WTC11 (cell line): ENCODE measurements at regions not wholly inside any gene's neighbourhood (a gene's known extent, or its start where the extent isn't known, plus 50 kb on each side); places are given as distances from the start of the nearest gene placed in this dataset.

Experiments
- ATAC-seq: fragments of 200-7000 bp; cut with Tn5 transposase; 2 replicates; pipeline ENCODE4 v1.10.0; 2021; ENCODE audit warnings: mild to moderate bottlenecking, moderate library complexity
- CTCF ChIA-PET: fragments of 300-600 bp; sonication (Branson Sonifier 250); formaldehyde crosslinking; loops from one replicate; lab custom pipeline; 2021; ENCODE audit warnings: antibody characterized with exemption; lab: Charles Lee
- POLR2A ChIA-PET: fragments of 350-600 bp; sonication (Branson Sonifier 250); formaldehyde crosslinking; loops from one replicate; lab custom pipeline; 2021; ENCODE audit warnings: antibody characterized with exemption; lab: Charles Lee
- DNase-seq: peaks from one replicate; pipeline ENCODE4 v3.0.0; 2021; ENCODE audit warnings: low spot score
- H3K27ac Mint-ChIP-seq: 2 replicates; pipeline ENCODE4 v1.8.0; 2021; ENCODE audit warnings: mixed read lengths
- H3K27me3 Mint-ChIP-seq: 2 replicates; pipeline ENCODE4 v1.8.0; 2021; ENCODE audit warnings: low read depth, mild to moderate bottlenecking, moderate library complexity, mixed read lengths
- H3K36me3 Mint-ChIP-seq: 2 replicates; pipeline ENCODE4 v1.8.0; 2021; ENCODE audit warnings: mixed read lengths
- H3K4me1 Mint-ChIP-seq: 2 replicates; pipeline ENCODE4 v1.8.0; 2022; ENCODE audit warnings: mixed read lengths
- H3K4me3 Mint-ChIP-seq: 2 replicates; pipeline ENCODE4 v1.8.0; 2021; ENCODE audit warnings: mild to moderate bottlenecking, moderate library complexity, mixed read lengths
- H3K9me3 Mint-ChIP-seq: 2 replicates; pipeline ENCODE4 v1.8.0; 2021; ENCODE audit warnings: mixed read lengths
- AFF4 ChIP-seq: sonication (generic); formaldehyde crosslinking; IDR thresholded peaks from 2 replicates; pipeline ENCODE4 v1.8.1; 2023; ENCODE audit warnings: mild to moderate bottlenecking, missing genetic modification reagents, borderline replicate concordance
- ARID4B ChIP-seq: sonication (generic); formaldehyde crosslinking; IDR thresholded peaks from 2 replicates; pipeline ENCODE4 v1.8.0; 2023; ENCODE audit warnings: missing genetic modification reagents, mild to moderate bottlenecking, borderline replicate concordance
- ATF1 ChIP-seq: sonication (generic); formaldehyde crosslinking; IDR thresholded peaks from 2 replicates; pipeline ENCODE4 v1.8.1; 2023; ENCODE audit warnings: mild to moderate bottlenecking, moderate library complexity, missing genetic modification reagents
- E2F4 ChIP-seq: sonication (generic); formaldehyde crosslinking; IDR thresholded peaks from 2 replicates; pipeline ENCODE4 v1.8.1; 2022; ENCODE audit warnings: low read depth, mild to moderate bottlenecking, moderate library complexity, missing genetic modification reagents, borderline replicate concordance
- ESRRA ChIP-seq: sonication (generic); formaldehyde crosslinking; IDR thresholded peaks from 2 replicates; pipeline ENCODE4 v1.8.1; 2022; ENCODE audit warnings: mild to moderate bottlenecking, missing genetic modification reagents, borderline replicate concordance
- IRF1 ChIP-seq: sonication (generic); formaldehyde crosslinking; IDR thresholded peaks from 2 replicates; pipeline ENCODE4 v1.8.0; 2023; ENCODE audit warnings: missing genetic modification reagents
- KAT7 ChIP-seq: sonication (generic); formaldehyde crosslinking; IDR thresholded peaks from 2 replicates; pipeline ENCODE4 v1.8.1; 2023; ENCODE audit warnings: missing genetic modification reagents, mild to moderate bottlenecking, borderline replicate concordance
- MLX ChIP-seq: sonication (generic); formaldehyde crosslinking; IDR thresholded peaks from 2 replicates; pipeline ENCODE4 v1.8.1; 2023; ENCODE audit warnings: mild to moderate bottlenecking, missing genetic modification reagents, moderate library complexity
- PRDM15 ChIP-seq: sonication (generic); formaldehyde crosslinking; IDR thresholded peaks from 2 replicates; pipeline ENCODE4 v1.8.0; 2022; ENCODE audit warnings: missing genetic modification reagents
- PREB ChIP-seq: sonication (generic); formaldehyde crosslinking; IDR thresholded peaks from 2 replicates; pipeline ENCODE4 v1.8.1; 2022; ENCODE audit warnings: mild to moderate bottlenecking, missing genetic modification reagents, moderate library complexity, borderline replicate concordance
- ZNF232 ChIP-seq: sonication (generic); formaldehyde crosslinking; IDR thresholded peaks from 2 replicates; pipeline ENCODE4 v1.8.0; 2022; ENCODE audit warnings: mild to moderate bottlenecking, missing genetic modification reagents
- ZNF671 ChIP-seq: fragments of 250-450 bp; sonication (Bioruptor Pico); IDR thresholded peaks from 2 replicates; pipeline ENCODE4 v1.8.0; 2021; ENCODE audit warnings: mild to moderate bottlenecking
- ZSCAN18 ChIP-seq: fragments of 250-450 bp; sonication (Bioruptor Pico); IDR thresholded peaks from 2 replicates; pipeline ENCODE4 v2.1.2; 2022; ENCODE audit warnings: mild to moderate bottlenecking, moderate library complexity

- ATAC-seq = no peak
- H3K36me3 Mint-ChIP-seq = no peaks in the 10 kb centered on the region
- no peak overlapping the region for H3K4me3 Mint-ChIP-seq
- CTCF ChIA-PET = no interaction called here
- DNase-seq = no peak
- POLR2A ChIA-PET = interaction anchor here (0.7 kb wide), 1 partner anchor 372 kb away, joined by 4 read pairs; no protein-coding TSS in a partner anchor
- H3K4me1 Mint-ChIP-seq = peaks cover 3% of the 10 kb centered on the region; the same call in 1 of the 2 replicates
- H3K27me3 Mint-ChIP-seq = no peaks in the 10 kb centered on the region; the same call in 1 of the 2 replicates
- H3K27ac Mint-ChIP-seq = no peak overlapping the region
- H3K9me3 Mint-ChIP-seq = peaks cover 6% of the 10 kb centered on the region; the same call in 1 of the 2 replicates
- no peak for TF ChIP-seq AFF4
- no peak for TF ChIP-seq KAT7
- no peak for TF ChIP-seq MLX (CRISPR knock-in tag)
- TF ChIP-seq PREB (CRISPR knock-in tag) = no peak
- TF ChIP-seq ATF1 = no peak
- no peak for TF ChIP-seq ESRRA (CRISPR knock-in tag)
- TF ChIP-seq ZSCAN18 (CRISPR knock-in tag) = no peak
- no peak for TF ChIP-seq ZNF232 (CRISPR knock-in tag)
- TF ChIP-seq ZNF671 (CRISPR knock-in tag) = no peak
- no peak for TF ChIP-seq IRF1 (CRISPR knock-in tag)
- no peak for TF ChIP-seq PRDM15 (CRISPR knock-in tag)
- no peak for TF ChIP-seq ARID4B
- no peak for TF ChIP-seq E2F4 (CRISPR knock-in tag)
Measured at GRCh38 chr5:2140501-2141175, 257.9 kb upstream of the IRX4 start.
